ENCODE measurements at regions not wholly inside any gene's neighbourhood (a gene's known extent, or its start where the extent isn't known, plus 50 kb on each side); places are given as distances from the start of the nearest gene placed in this dataset.
A peak's percentile ranks its signal among the peaks of the same experiment; 100 is the strongest.

- no peaks in the 10 kb centered on the region for H3K4me1 ChIP-seq (replicated peaks; ENCODE audit: insufficient read depth)
- H3K9me2 ChIP-seq (ENCODE audit: insufficient read depth): no peaks in the 10 kb centered on the region
- no peak overlapping the region for H2AFZ ChIP-seq
- no peaks in the 10 kb centered on the region for H3K79me2 ChIP-seq (ENCODE audit: low read depth)
- H3F3A ChIP-seq (ENCODE audit: insufficient read depth, low read depth): no peaks in the 10 kb centered on the region
- TF ChIP-seq CTCF (conservative IDR thresholded peaks at IDR 0.05): no peak
- no peak for TF ChIP-seq EZH2 (IDR thresholded peaks at IDR 0.05; ENCODE audit: low read depth)
- no peak overlapping the region for H3K27ac ChIP-seq
- no TSS peak for BruUV-seq (replicated peaks)
- intact Hi-C loops (cut with micrococcal nuclease; ENCODE audit: unreplicated experiment): no loop called here
- no peaks in the 10 kb centered on the region for H3K9me3 ChIP-seq (ENCODE audit: insufficient read depth, low read depth)
- H3K36me3 ChIP-seq (ENCODE audit: low read depth): no peaks in the 10 kb centered on the region
- no peaks in the 10 kb centered on the region for H3K27me3 ChIP-seq (ENCODE audit: insufficient read depth, low read depth)
- no peak for DNase-seq
- no peak overlapping the region for H3K4me2 ChIP-seq
- no peaks in the 10 kb centered on the region for H4K20me1 ChIP-seq (ENCODE audit: insufficient read depth)
- no peak overlapping the region for H3K4me3 ChIP-seq
- POLR2A ChIA-PET (ENCODE audit: unreplicated experiment): no interaction called here
- CTCF ChIA-PET: no interaction called here
Measured at GRCh38 chr13:37981932-37982331, 112.4 kb upstream of the TRPC4 start.

- no peaks in the 10 kb centered on the region for H3K27me3 ChIP-seq (ENCODE audit: insufficient read depth, low read depth)
- no peaks in the 10 kb centered on the region for H3K9me3 ChIP-seq (ENCODE audit: insufficient read depth, low read depth)
- H3K9me2 ChIP-seq (ENCODE audit: insufficient read depth): no peaks in the 10 kb centered on the region
- no peaks in the 10 kb centered on the region for H3K79me2 ChIP-seq (ENCODE audit: low read depth)
- no peak overlapping the region for H3K4me3 ChIP-seq
- DNase-seq: no peak
- no peak overlapping the region for H3K4me2 ChIP-seq
- H3K4me1 ChIP-seq (replicated peaks; ENCODE audit: insufficient read depth): no peaks in the 10 kb centered on the region
- no peaks in the 10 kb centered on the region for H4K20me1 ChIP-seq (ENCODE audit: insufficient read depth)
- peak overlapping the region; percentile 49; the same call in 1 of the 2 replicates for H2AFZ ChIP-seq
- BruUV-seq (replicated peaks): no TSS peak
- intact Hi-C loops (cut with micrococcal nuclease; ENCODE audit: unreplicated experiment): no loop called here
- no peak overlapping the region for H3K27ac ChIP-seq
- no peaks in the 10 kb centered on the region for H3F3A ChIP-seq (ENCODE audit: insufficient read depth, low read depth)
- CTCF ChIA-PET: no interaction called here
- no peaks in the 10 kb centered on the region for H3K36me3 ChIP-seq (ENCODE audit: low read depth)
- TF ChIP-seq EZH2 (IDR thresholded peaks at IDR 0.05; ENCODE audit: low read depth) (no peak), CTCF (conservative IDR thresholded peaks at IDR 0.05) (no peak)
- POLR2A ChIA-PET (ENCODE audit: unreplicated experiment): interaction anchor here (0.7 kb wide), 1 partner anchor 51 kb away, joined by 3 read pairs; no protein-coding TSS in a partner anchor
Measured at GRCh38 chr13:37978680-37979079, 109.1 kb upstream of the TRPC4 start.

GRCh38 chr13:37968555-37968954, 99.0 kb upstream of the TRPC4 start:
- no peak for TF ChIP-seq EZH2 (IDR thresholded peaks at IDR 0.05; ENCODE audit: low read depth)
- no peak for TF ChIP-seq CTCF (conservative IDR thresholded peaks at IDR 0.05)
- Histone ChIP-seq H3K27ac (no peak overlapping the region), H3K9me2 (ENCODE audit: insufficient read depth) (no peaks in the 10 kb centered on the region), H3K79me2 (ENCODE audit: low read depth) (no peaks in the 10 kb centered on the region), H3K9me3 (ENCODE audit: insufficient read depth, low read depth) (no peaks in the 10 kb centered on the region), H3K4me3 (no peak overlapping the region), H3K36me3 (ENCODE audit: low read depth) (no peaks in the 10 kb centered on the region), H3K4me2 (no peak overlapping the region), H2AFZ (no peak overlapping the region), H3K27me3 (ENCODE audit: insufficient read depth, low read depth) (no peaks in the 10 kb centered on the region), H3F3A (ENCODE audit: insufficient read depth, low read depth) (no peaks in the 10 kb centered on the region), H4K20me1 (ENCODE audit: insufficient read depth) (no peaks in the 10 kb centered on the region), H3K4me1 (replicated peaks; ENCODE audit: insufficient read depth) (no peaks in the 10 kb centered on the region; the same call in 1 of the 2 replicates)
- BruUV-seq (replicated peaks): no TSS peak
- DNase-seq: no peak
- ChIA-PET CTCF (no interaction called here), POLR2A (ENCODE audit: unreplicated experiment) (no interaction called here)
- intact Hi-C loops (cut with micrococcal nuclease; ENCODE audit: unreplicated experiment): no loop called here
